ENCODE measurements at regions not wholly inside any gene's neighbourhood (a gene's known extent, or its start where the extent isn't known, plus 50 kb on each side); places are given as distances from the start of the nearest gene placed in this dataset.

GRCh38 chr15:31852933-31853799, 177.1 kb upstream of the CHRNA7 start:
- no peaks in the 10 kb centered on the region for H3K27me3 ChIP-seq
- 35 to 36% methylated on average over 6 of the region's 6 CpGs for WGBS, 2 donors

DNA sequence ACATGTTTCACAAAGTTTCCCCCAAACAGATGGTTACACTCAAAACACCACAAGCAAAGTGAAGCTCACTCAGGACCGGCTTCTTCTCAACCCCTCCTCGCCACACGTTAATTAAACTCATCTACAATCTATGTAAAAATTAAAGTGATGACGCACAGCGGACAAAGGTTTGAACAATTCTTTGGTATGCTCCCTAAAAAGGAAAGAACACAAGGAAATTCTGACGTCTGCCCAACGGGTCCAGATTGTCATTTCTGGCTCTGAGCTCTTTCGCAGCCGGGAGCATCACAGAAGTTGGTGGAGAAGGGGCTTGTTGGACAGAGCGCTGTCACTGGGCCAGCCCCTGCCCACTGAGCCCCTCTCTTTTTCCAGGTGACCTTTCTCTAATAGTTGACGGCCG, 173.7 kb upstream of the CHRNA7 start:
- no peak for TF ChIP-seq POLR2A (IDR thresholded peaks at IDR 0.05)
- Histone ChIP-seq H3K4me3 (no peak overlapping the region), H3K27me3 (no peaks in the 10 kb centered on the region), H3K27ac (no peak overlapping the region), H3K9me3 (peaks cover 0 to 27% (median 3%) of the 10 kb centered on the region in 4 donors), H3K4me1 (peaks cover 0 to 5% (median 0%) of the 10 kb centered on the region in 4 donors), H3K36me3 (no peaks in the 10 kb centered on the region)
- 90% methylated on average over 12 of the region's 12 CpGs for WGBS, 2 donors
- no peak for DNase-seq (ENCODE audit: low spot score in 2 of 2)

More at GRCh38 chr15:31852933-31853799, 177.1 kb upstream of the CHRNA7 start:
- H3K4me3 ChIP-seq, result no peak overlapping the region
- H3K4me1 ChIP-seq, result peaks cover 0 to 5% (median 0%) of the 10 kb centered on the region in 4 donors
- H3K36me3 ChIP-seq, result no peaks in the 10 kb centered on the region
- no peak for DNase-seq (ENCODE audit: low spot score in 2 of 2)
- peak overlapping the region in 1 of 4 donors; percentile 9 for H3K27ac ChIP-seq
- H3K9me3 ChIP-seq, result peaks cover 0 to 50% (median 7%) of the 10 kb centered on the region in 4 donors
- TF ChIP-seq, protein P1, sequence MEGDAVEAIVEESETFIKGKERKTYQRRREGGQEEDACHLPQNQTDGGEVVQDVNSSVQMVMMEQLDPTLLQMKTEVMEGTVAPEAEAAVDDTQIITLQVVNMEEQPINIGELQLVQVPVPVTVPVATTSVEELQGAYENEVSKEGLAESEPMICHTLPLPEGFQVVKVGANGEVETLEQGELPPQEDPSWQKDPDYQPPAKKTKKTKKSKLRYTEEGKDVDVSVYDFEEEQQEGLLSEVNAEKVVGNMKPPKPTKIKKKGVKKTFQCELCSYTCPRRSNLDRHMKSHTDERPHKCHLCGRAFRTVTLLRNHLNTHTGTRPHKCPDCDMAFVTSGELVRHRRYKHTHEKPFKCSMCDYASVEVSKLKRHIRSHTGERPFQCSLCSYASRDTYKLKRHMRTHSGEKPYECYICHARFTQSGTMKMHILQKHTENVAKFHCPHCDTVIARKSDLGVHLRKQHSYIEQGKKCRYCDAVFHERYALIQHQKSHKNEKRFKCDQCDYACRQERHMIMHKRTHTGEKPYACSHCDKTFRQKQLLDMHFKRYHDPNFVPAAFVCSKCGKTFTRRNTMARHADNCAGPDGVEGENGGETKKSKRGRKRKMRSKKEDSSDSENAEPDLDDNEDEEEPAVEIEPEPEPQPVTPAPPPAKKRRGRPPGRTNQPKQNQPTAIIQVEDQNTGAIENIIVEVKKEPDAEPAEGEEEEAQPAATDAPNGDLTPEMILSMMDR (IDR thresholded peaks at IDR 0.05), result no peak
- TF ChIP-seq POLR2A (IDR thresholded peaks at IDR 0.05) (no peak), EP300 (IDR thresholded peaks at IDR 0.05) (no peak)

- WGBS, 2 donors, result 53 to 61% methylated on average over 6 of the region's 6 CpGs
- H3K27me3 ChIP-seq, result no peaks in the 10 kb centered on the region
Measured at GRCh38 chr15:31857194-31857593, 173.1 kb upstream of the CHRNA7 start.

GRCh38 chr15:31858026-31858425, 172.3 kb upstream of the CHRNA7 start:
- TF ChIP-seq, protein P1 (IDR thresholded peaks at IDR 0.05), result no peak
- TF ChIP-seq POLR2A (IDR thresholded peaks at IDR 0.05) (no peak), EP300 (IDR thresholded peaks at IDR 0.05) (no peak)
- peaks cover 0 to 20% (median 3%) of the 10 kb centered on the region in 4 donors for H3K9me3 ChIP-seq
- no peak for DNase-seq (ENCODE audit: low spot score in 2 of 2)
- no peaks in the 10 kb centered on the region for H3K36me3 ChIP-seq
- H3K27ac ChIP-seq, result no peak overlapping the region
- no peak overlapping the region for H3K4me3 ChIP-seq
- no peaks in the 10 kb centered on the region for H3K27me3 ChIP-seq
- peaks cover 0 to 4% (median 0%) of the 10 kb centered on the region in 4 donors for H3K4me1 ChIP-seq
- WGBS, 2 donors, result 78 to 80% methylated on average over 6 of the region's 6 CpGs

More at GRCh38 chr15:31857194-31857593, 173.1 kb upstream of the CHRNA7 start:
- peaks cover 0 to 5% (median 0%) of the 10 kb centered on the region in 4 donors for H3K4me1 ChIP-seq
- no peaks in the 10 kb centered on the region for H3K36me3 ChIP-seq
- TF ChIP-seq EP300 (IDR thresholded peaks at IDR 0.05) (no peak), POLR2A (IDR thresholded peaks at IDR 0.05) (no peak)
- TF ChIP-seq, protein P1 (IDR thresholded peaks at IDR 0.05), result no peak
- no peak overlapping the region for H3K27ac ChIP-seq
- DNase-seq (ENCODE audit: low spot score in 2 of 2), result no peak
- H3K9me3 ChIP-seq, result peaks cover 0 to 21% (median 3%) of the 10 kb centered on the region in 4 donors
- no peak overlapping the region for H3K4me3 ChIP-seq

- TF ChIP-seq, protein P1 (IDR thresholded peaks at IDR 0.05), result no peak
- H3K4me1 ChIP-seq, result peaks cover 0 to 12% (median 7%) of the 10 kb centered on the region in 4 donors
- DNase-seq (ENCODE audit: low spot score in 2 of 2), result no peak
- H3K27me3 ChIP-seq, result no peaks in the 10 kb centered on the region
- H3K4me3 ChIP-seq, result no peak overlapping the region
- 59 to 76% methylated on average over 6 of the region's 6 CpGs for WGBS, 2 donors
- no peaks in the 10 kb centered on the region for H3K36me3 ChIP-seq
- no peak overlapping the region for H3K27ac ChIP-seq
- no peaks in the 10 kb centered on the region for H3K9me3 ChIP-seq
Measured at GRCh38 chr15:31866248-31866647, 164.1 kb upstream of the CHRNA7 start.
